SU-DHL-6 (cell line): ENCODE measurements at regions not wholly inside any gene's neighbourhood (a gene's known extent, or its start where the extent isn't known, plus 50 kb on each side); places are given as distances from the start of the nearest gene placed in this dataset.

ENCODE experiments used
- H2AFZ ChIP-seq: fragments of 200-600 bp; sonication (generic); 2 replicates; pipeline ENCODE4 v1.6.1; 2014; ENCODE audit warnings: low read depth, mild to moderate bottlenecking, moderate library complexity, mixed read lengths, antibody characterized with exemption, low read length; ENCODE audit not compliant: severe bottlenecking
- H3F3A ChIP-seq: fragments of 200-600 bp; shearing (Covaris generic); 2 replicates; pipeline ENCODE4 v1.6.0; 2016; ENCODE audit warnings: antibody characterized with exemption, mild to moderate bottlenecking; ENCODE audit not compliant: insufficient read depth
- H3K27ac ChIP-seq: fragments of 200-600 bp; sonication (generic); 2 replicates; pipeline ENCODE4 v1.5.1; 2016; ENCODE audit warnings: low read depth, mild to moderate bottlenecking, low read length, moderate library complexity, mixed read lengths
- H3K27me3 ChIP-seq: fragments of 200-600 bp; sonication (generic), shearing (Covaris generic); 2 replicates; pipeline ENCODE4 v1.6.0; 2014; ENCODE audit warnings: mild to moderate bottlenecking, low read length
- H3K36me3 ChIP-seq: fragments of 200-600 bp; sonication (generic); 2 replicates; pipeline ENCODE4 v1.6.1; 2014; ENCODE audit warnings: mild to moderate bottlenecking, low read length, mixed read lengths
- H3K4me2 ChIP-seq: fragments of 300-600, 200-600 bp; shearing (Covaris generic), sonication (generic); 2 replicates; pipeline ENCODE4 v1.6.0; 2014; ENCODE audit warnings: low read length, low read depth, mild to moderate bottlenecking; ENCODE audit not compliant: poor library complexity, severe bottlenecking
- H3K4me3 ChIP-seq: fragments of 200-600 bp; sonication (generic); 2 replicates; pipeline ENCODE4 v1.5.1; 2014; ENCODE audit warnings: antibody characterized with exemption, low read length, mild to moderate bottlenecking, mixed read lengths; ENCODE audit not compliant: insufficient read depth, poor library complexity, severe bottlenecking
- H3K79me2 ChIP-seq: fragments of 200-600 bp; sonication (generic); 2 replicates; pipeline ENCODE4 v1.6.1; 2014; ENCODE audit warnings: mild to moderate bottlenecking, low read length, moderate library complexity; ENCODE audit not compliant: insufficient read depth
- H3K9ac ChIP-seq: fragments of 200-600 bp; sonication (generic); 2 replicates; pipeline ENCODE4 v1.7.0; 2014; ENCODE audit warnings: mild to moderate bottlenecking, low read length
- H3K9me2 ChIP-seq: fragments of 200-600 bp; sonication (generic); replicated peaks from 2 replicates; pipeline ENCODE4 v1.6.1; 2014; ENCODE audit warnings: low read length; ENCODE audit not compliant: insufficient read depth
- H3K9me3 ChIP-seq: fragments of 200-600 bp; sonication (generic); 2 replicates; pipeline ENCODE4 v1.6.1; 2014; ENCODE audit warnings: low read length, mixed read lengths; ENCODE audit not compliant: insufficient read depth
- H4K20me1 ChIP-seq: fragments of 200-600 bp; sonication (generic); 2 replicates; pipeline ENCODE4 v1.6.1; 2014; ENCODE audit warnings: low read depth, mild to moderate bottlenecking, antibody characterized with exemption, low read length, moderate library complexity, mixed read lengths
- CTCF ChIP-seq: fragments of 200-600 bp; sonication (generic); IDR thresholded peaks from one replicate; pipeline ENCODE4 v1.5.1; 2017; ENCODE audit warnings: antibody characterized with exemption, mild to moderate bottlenecking, low read length, moderate library complexity; ENCODE audit not compliant: insufficient read depth, poor library complexity, severe bottlenecking
- EZH2phosphoT487 ChIP-seq: fragments of 200-600 bp; sonication (generic), shearing (Covaris generic); conservative IDR thresholded peaks from 2 replicates; pipeline ENCODE4 v1.6.1; 2018; ENCODE audit warnings: mild to moderate bottlenecking, antibody characterized with exemption, low read length, moderate library complexity, mixed read lengths

GRCh38 chr5:54829676-54830535, 155.5 kb downstream of the ESM1 start:
- H3K27me3 ChIP-seq, result no peaks in the 10 kb centered on the region
- H3K9ac ChIP-seq, result no peak overlapping the region
- no peak overlapping the region for H3K4me2 ChIP-seq
- no peak overlapping the region for H3K4me3 ChIP-seq
- H3K9me2 ChIP-seq, result no peaks in the 10 kb centered on the region
- H3K9me3 ChIP-seq, result no peaks in the 10 kb centered on the region
- H3F3A ChIP-seq, result no peaks in the 10 kb centered on the region
- H3K79me2 ChIP-seq, result no peaks in the 10 kb centered on the region
- no peaks in the 10 kb centered on the region for H4K20me1 ChIP-seq
- H3K36me3 ChIP-seq, result no peaks in the 10 kb centered on the region
- no peak overlapping the region for H3K27ac ChIP-seq
- TF ChIP-seq CTCF (no peak), EZH2phosphoT487 (no peak)
- H2AFZ ChIP-seq, result no peak overlapping the region

GRCh38 chr5:54829102-54829501, 156.3 kb downstream of the ESM1 start:
- no peak for TF ChIP-seq EZH2phosphoT487
- no peak for TF ChIP-seq CTCF
- Histone ChIP-seq H3K36me3 (no peaks in the 10 kb centered on the region), H3K4me2 (no peak overlapping the region), H2AFZ (no peak overlapping the region), H3K9me2 (no peaks in the 10 kb centered on the region), H3K27ac (no peak overlapping the region), H3K9me3 (no peaks in the 10 kb centered on the region), H3K27me3 (no peaks in the 10 kb centered on the region), H3F3A (no peaks in the 10 kb centered on the region), H4K20me1 (no peaks in the 10 kb centered on the region), H3K9ac (no peak overlapping the region), H3K79me2 (no peaks in the 10 kb centered on the region), H3K4me3 (no peak overlapping the region)

GRCh38 chr5:54828151-54828550, 157.2 kb downstream of the ESM1 start:
- H3K9ac ChIP-seq, result no peak overlapping the region
- H3K27ac ChIP-seq, result no peak overlapping the region
- no peak overlapping the region for H3K4me3 ChIP-seq
- H2AFZ ChIP-seq, result no peak overlapping the region
- no peaks in the 10 kb centered on the region for H3K9me3 ChIP-seq
- no peaks in the 10 kb centered on the region for H3K9me2 ChIP-seq
- no peaks in the 10 kb centered on the region for H4K20me1 ChIP-seq
- H3K27me3 ChIP-seq, result no peaks in the 10 kb centered on the region
- no peaks in the 10 kb centered on the region for H3F3A ChIP-seq
- no peak overlapping the region for H3K4me2 ChIP-seq
- no peaks in the 10 kb centered on the region for H3K79me2 ChIP-seq
- TF ChIP-seq CTCF (no peak), EZH2phosphoT487 (no peak)
- no peaks in the 10 kb centered on the region for H3K36me3 ChIP-seq
